ENCODE measurements at regions not wholly inside any gene's neighbourhood (a gene's known extent, or its start where the extent isn't known, plus 50 kb on each side); places are given as distances from the start of the nearest gene placed in this dataset.

DNA sequence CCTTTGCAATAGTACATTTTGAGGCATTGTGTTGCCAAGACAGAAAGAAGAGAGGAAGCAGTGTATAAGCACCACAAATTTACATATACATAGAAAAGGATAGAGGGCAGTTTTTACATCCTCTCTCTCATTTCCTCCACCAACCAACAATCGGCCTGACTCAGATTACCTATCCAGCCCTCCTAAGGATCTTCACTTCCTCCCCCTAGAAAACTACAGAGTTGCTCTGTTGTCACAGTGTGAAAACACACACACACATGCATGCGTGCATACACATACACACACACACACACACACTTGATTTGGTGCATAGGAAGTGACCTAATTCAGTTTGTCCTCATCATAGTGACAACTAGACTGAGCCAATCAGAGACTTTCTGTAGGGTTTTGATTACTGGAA is 98.8 kb upstream of the SPRY1 start:
- DNase-seq (ENCODE audit: extremely low read depth, low read depth): no peak
- no peak overlapping the region for H3K4me3 ChIP-seq (replicated peaks; ENCODE audit: low read depth, low read length)
- TF ChIP-seq, protein P1, sequence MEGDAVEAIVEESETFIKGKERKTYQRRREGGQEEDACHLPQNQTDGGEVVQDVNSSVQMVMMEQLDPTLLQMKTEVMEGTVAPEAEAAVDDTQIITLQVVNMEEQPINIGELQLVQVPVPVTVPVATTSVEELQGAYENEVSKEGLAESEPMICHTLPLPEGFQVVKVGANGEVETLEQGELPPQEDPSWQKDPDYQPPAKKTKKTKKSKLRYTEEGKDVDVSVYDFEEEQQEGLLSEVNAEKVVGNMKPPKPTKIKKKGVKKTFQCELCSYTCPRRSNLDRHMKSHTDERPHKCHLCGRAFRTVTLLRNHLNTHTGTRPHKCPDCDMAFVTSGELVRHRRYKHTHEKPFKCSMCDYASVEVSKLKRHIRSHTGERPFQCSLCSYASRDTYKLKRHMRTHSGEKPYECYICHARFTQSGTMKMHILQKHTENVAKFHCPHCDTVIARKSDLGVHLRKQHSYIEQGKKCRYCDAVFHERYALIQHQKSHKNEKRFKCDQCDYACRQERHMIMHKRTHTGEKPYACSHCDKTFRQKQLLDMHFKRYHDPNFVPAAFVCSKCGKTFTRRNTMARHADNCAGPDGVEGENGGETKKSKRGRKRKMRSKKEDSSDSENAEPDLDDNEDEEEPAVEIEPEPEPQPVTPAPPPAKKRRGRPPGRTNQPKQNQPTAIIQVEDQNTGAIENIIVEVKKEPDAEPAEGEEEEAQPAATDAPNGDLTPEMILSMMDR (IDR thresholded peaks at IDR 0.05; ENCODE audit: low read depth, low read length, missing control alignments): no peak

DNA sequence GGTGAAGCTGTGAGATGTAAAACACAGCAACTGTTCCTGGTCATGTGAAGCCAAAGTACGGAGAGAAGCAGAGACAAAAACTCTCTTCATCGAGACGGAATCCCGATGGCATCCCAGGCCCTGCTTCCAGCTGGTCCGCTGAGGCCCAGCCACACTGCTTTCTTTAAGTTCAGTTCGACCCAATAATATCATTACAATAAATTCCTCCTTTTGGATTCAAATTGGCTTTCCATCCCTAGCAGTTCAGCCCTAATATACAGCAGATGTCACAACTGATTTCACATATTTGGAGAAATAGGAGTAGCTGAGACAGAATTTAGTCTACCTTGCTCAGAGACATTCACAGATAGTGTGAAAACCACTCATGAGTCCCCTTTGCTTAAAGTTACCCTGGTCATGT is 98.3 kb upstream of the SPRY1 start:
- no peak overlapping the region for H3K4me3 ChIP-seq (replicated peaks; ENCODE audit: low read depth, low read length)
- DNase-seq (ENCODE audit: extremely low read depth, low read depth): no peak
- TF ChIP-seq, protein P1 (IDR thresholded peaks at IDR 0.05; ENCODE audit: low read depth, low read length, missing control alignments): no peak

DNA sequence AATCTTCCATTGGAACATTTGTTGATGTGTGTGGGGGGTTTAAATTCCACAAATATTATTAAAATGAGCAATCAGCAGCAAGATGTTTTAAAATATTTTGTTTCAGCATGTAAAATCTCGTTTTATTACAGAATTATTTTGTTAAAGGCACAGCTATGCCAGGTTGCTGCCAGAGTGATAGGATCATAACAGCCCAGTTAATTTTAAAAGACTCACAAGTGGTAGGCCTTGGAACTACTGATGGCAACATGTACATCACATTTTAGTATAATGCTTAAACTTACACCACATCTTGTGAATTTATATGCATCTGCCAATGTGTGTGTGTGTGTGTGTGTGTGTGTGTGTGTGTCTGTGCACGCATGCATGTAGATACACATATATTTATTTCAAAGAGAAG is 97.8 kb upstream of the SPRY1 start:
- DNase-seq (ENCODE audit: extremely low read depth, low read depth): no peak
- TF ChIP-seq, protein P1 (IDR thresholded peaks at IDR 0.05; ENCODE audit: low read depth, low read length, missing control alignments): no peak
- no peak overlapping the region for H3K4me3 ChIP-seq (replicated peaks; ENCODE audit: low read depth, low read length)

DNA sequence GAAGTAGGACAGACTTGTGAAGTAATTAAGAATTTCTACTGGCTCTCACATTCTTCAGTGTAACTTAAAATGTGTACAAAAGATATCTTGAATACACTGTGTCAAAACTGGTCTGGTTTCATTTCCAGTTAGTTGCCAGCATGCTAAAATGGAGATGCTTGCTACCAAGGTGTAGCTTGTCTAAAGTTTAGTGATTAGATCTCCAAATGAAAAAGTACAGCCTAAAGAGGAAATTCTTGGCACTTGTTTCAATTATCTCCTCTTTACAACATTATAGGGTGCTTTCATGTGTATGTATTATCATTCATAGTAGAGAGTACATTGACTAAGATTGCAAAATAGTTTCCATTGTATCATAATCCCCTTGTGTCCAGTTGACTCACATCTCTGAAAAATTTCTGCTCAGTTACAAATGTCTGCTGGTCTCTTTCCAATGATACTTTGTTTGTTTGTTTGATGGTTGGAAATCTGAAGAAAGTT is 97.3 kb upstream of the SPRY1 start:
- DNase-seq (ENCODE audit: extremely low read depth, low read depth): no peak
- H3K4me3 ChIP-seq (replicated peaks; ENCODE audit: low read depth, low read length): no peak overlapping the region
- TF ChIP-seq, protein P1 (IDR thresholded peaks at IDR 0.05; ENCODE audit: low read depth, low read length, missing control alignments): no peak

DNA sequence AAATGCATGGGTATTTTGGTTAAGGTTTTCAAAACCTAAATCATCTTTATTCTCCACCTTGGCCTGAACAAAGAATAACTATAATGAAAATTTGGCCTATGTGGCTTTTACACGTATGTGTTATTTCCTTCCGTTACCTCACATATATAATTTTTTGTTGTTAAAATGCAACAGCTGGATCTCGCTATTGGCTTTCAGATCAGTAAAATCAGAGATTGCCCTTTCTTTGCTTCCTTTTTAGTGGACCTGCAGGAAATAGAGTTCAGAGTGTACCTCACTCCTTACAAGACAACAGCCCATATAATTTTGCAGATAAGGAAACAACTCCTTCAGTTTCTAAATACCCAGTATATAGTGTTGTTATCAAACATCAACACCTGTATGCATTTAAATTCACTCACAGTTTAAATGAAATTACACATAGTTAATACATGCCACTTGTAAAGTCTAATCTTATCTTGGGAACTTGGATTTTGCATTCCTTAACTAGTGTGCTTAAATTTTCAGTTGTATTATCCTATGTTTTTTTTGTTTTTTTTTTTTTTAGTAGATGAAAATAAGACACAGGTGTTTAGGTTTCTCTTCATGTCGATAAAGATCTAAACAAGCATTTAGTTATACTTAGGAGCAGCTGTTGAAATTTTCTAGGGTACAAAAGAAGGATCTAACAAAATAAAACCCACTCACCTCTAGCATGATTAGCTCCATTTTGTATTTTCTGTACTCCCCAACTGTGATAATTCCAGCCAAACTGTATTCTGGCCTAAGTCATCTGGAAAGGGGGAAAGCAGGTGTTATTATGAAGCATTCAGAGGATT is 96.2 kb upstream of the SPRY1 start:
- no peak overlapping the region for H3K4me3 ChIP-seq (replicated peaks; ENCODE audit: low read depth, low read length)
- TF ChIP-seq, protein P1 (IDR thresholded peaks at IDR 0.05; ENCODE audit: low read depth, low read length, missing control alignments): no peak
- DNase-seq (ENCODE audit: extremely low read depth, low read depth): no peak

DNA sequence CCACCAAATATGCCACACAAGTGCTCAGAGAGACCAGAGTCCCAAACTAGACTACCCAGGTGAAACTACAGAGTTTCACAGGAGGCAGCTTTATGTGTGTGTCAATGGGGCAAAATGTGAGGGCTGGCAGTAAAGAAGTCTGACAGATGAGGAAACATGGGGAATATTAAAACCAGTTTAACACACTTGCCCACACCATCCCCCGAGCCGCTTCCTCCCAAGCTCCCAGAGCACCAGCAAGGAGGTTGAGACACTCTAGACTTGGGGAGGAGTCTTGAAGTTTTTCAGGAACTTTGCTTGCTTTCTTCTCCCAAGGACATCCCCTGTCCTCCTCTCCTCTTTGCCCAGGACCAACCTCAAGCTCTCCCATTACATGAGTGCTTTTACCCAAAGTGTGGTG is 94.7 kb upstream of the SPRY1 start:
- DNase-seq (ENCODE audit: extremely low read depth, low read depth): no peak
- H3K4me3 ChIP-seq (replicated peaks; ENCODE audit: low read depth, low read length): no peak overlapping the region

More for the DNA sequence above, 94.7 kb upstream of the SPRY1 start:
- TF ChIP-seq, protein P1 (IDR thresholded peaks at IDR 0.05; ENCODE audit: low read depth, low read length, missing control alignments): no peak

Data from HFF-Myc (cell line).